HG03097 (cell line): ENCODE measurements at regions not wholly inside any gene's neighbourhood (a gene's known extent, or its start where the extent isn't known, plus 50 kb on each side); places are given as distances from the start of the nearest gene placed in this dataset.
"Not testable (repeated sequence)": the region's sequence is repeated elsewhere in the genome, so short reads cannot be mapped to it uniquely, and the experiment has no call there.

Source experiments
- ATAC-seq: cut with Tn5 transposase; IDR thresholded peaks from one replicate; pipeline ENCODE4 v1.9.1; 2021; ENCODE audit not compliant: unreplicated experiment, low FRiP score

GRCh38 chr15:70379938-70380883, 282.5 kb upstream of the TLE3 start:
- no peak for ATAC-seq

GRCh38 chr15:70379134-70379533, 281.4 kb upstream of the TLE3 start:
- ATAC-seq = no peak

DNA sequence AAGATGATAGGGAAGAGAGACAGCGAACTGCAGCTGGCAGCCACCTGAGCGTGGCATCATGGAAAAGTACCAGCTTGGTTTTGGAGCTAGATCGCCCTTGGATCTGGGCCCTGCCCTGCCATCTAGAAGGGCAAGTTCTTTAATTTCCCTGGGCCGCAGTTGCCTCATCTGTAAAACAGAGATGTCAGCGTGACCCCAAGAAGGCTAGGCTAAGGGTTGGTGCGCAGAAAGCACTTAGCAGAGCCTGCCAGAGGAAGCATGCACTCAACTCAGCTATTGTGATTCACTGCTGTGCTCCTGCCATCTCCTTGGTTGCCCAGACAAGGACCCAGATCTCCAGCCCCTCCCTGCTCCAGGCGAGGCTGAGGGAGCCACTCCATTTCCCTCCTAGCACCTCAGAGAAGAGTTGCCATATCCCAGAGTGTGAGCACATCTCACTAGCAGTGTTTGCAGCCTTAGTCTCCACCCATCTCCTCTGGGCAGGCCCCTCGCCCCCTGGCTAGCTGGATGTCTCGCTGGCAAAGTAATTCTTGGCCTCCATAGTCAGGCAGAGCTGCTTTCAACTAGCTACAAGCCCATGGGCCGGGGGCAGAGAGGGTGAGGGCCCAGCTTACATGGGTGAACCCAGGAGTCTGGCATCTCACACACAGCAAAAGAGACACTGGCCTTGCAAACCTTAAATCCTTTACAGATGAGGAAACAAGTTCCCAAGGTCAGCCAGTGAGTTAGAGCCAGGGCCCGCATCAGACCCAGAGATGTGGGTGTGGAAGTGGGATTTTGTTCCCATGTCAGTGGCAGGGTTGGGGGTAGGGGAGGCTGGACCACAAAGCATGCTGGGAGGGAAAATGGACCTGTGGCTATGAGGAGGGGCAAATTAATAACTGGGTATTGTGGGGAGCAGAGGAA, 280.7 kb upstream of the TLE3 start:
- ATAC-seq = no peak

GRCh38 chr15:70376929-70377691, 279.4 kb upstream of the TLE3 start:
- no peak for ATAC-seq

DNA sequence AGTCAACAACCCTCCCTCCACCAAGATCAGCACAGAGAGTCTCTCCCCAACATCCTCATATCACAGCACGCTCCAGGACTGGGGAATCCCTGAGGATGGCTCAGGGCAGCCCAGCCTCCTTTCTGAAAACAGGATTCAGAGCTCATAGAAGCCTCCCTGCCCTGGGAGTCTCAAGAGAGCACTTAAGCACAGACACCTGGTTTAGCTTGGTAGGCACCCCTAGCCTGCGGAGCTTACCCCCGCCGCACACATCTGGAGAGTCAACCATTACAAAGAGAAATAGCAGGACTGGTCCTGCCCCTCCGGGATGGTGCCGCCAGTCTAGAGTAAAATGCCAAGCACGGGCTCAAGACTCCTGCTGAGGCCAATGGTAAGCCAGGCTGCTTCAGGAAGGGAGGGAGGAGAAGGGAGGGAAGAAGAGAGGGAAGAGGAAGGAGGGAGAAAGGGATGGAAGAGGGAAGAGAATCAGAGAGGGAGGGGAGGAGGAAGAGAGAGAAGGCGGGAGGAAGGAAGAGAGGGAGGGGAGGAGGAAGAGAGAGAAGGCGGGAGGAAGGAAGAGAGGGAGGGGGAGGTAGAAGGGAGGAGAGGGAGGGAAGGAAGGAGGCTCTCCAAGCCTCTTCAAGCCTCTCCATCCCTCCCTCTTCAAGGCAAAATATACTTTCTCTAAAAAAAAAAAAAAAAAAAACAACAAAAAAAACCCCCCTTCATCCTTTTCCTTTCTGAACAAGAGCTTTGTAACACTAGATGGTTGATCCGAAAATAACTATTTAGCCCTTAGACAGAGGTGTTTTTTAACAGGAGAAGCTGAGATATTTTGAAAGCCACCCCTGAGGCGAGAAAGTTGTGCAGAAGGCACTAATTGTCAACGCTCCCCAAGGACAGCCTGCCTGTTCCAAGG, 278.6 kb upstream of the TLE3 start:
- ATAC-seq = no peak

GRCh38 chr15:70375586-70375985, 277.9 kb upstream of the TLE3 start:
- ATAC-seq = no peak

DNA sequence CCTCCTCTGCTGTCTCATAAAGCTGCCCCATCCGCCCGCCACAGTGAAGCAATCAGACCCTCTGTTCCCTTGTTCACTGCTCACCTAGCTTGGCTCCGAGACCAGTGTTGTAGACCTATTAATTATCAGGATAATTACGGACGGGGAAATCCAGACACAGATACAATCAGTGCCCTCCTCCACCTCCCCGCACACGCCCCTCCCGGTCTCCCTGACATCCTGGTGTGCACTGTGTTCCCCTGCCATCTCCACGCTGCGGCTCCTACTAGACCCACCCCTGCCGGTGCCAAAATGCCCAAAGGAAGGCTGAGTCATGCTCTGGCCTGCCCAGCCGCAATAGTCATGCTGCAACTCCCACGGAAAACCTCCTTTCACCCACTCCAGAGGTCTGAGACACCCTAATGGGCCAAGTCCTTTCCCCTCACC, 277.3 kb upstream of the TLE3 start:
- ATAC-seq = no peak

- ATAC-seq = no peak
These were observed 276.4 kb upstream of the TLE3 start for GRCh38 chr15:70374096-70374495.

DNA sequence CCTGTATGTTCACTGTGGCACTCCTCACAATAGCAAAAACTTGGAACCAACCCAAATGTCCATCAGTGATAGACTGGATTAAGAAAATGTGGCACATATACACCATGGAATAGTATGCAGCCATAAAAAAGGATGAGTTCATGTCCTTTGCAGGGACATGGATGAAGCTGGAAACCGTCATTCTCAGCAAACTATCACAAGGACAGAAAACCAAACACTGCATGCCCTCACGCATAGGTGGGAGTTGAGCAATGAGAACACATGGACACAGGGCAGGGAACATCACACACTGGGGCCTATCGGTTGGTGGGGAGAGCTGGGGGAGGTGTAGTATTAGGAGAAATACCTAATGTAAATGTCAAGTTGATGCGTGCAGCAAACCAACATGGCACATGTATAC, 275.7 kb upstream of the TLE3 start:
- not testable (repeated sequence) for ATAC-seq

- ATAC-seq = not testable (repeated sequence)
These were observed 270.4 kb upstream of the TLE3 start for GRCh38 chr15:70367913-70368705.

- not testable (repeated sequence) for ATAC-seq
These were observed 266.3 kb upstream of the TLE3 start for GRCh38 chr15:70364023-70364422.

DNA sequence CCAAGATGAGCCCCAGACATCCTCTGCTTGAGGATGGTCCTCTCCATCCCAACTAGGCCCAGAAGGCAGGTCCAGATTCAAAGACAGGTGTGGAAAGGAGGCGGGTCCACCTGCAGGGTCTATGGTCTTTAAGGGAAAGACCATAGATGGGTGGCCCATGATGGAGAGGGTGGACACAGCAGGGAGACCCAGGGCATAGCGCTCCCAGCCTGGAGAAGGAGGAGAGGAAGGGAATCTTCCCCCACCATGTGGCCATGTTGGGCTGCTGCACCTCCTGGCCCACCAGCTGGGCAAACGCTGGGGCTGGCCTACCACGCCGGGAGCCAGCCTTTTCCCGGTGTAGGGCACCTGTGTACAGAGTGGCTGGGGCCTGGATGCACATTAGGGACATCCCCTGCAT, 265.2 kb upstream of the TLE3 start:
- no peak for ATAC-seq

- ATAC-seq = no peak
These were observed 264.6 kb upstream of the TLE3 start for GRCh38 chr15:70362350-70362749.

DNA sequence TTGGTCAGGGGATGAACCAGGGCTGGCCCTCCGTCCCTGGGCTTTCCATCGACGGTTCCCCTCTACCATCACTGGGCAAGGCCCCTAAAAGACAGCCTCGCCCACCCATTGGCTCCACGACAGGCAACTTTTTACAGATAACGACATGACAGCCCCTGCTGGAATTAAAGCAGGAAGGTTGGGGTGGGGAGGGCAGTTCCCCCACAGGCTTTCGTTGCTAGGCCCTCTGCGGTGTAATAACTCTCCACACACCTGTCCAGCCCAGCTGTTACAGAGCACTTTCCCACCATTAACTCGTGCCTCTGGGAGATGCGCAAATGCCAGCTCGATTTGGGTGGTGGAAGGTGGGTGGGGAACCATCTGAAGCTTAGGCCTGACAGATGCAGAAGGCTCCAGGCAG, 264.2 kb upstream of the TLE3 start:
- ATAC-seq = no peak

- no peak for ATAC-seq
These were observed 263.4 kb upstream of the TLE3 start for GRCh38 chr15:70361106-70361505.

DNA sequence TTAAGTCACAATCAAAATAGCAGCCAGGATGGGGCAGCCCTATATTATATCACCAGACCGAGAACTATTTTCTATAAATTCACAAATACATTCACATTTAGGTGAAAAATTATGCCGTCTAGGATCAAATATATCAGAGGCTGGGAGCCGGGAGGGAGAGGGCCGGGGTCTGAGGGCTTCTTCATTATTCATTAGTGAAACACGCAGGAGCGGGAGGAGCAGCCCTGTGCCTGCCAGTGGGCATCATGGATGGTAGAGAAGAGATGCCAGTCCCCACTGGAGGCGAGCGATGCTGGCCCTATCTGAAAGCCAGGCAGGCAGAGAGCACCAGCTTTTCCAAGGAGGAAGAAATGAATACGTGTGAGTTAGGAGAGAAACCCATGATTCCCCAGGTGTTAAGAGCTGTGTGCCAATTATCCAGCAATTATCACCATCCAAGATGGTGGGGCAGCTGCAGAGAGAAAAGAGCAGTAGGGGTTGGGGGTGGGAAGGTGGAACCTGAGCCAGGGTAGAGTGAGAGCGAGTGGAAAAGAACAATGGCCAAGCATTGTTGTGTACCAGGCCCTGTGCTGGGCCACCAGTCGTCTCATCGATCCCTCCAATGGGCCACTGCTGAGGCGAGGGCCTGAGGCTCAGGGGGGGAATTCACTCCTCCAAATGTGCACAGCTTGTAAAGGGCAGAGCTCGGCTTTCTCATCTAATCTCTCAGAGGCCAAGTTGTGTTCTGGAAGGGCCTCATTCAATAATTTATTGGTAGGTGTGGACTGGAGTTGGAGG, 261.3 kb upstream of the TLE3 start:
- no peak for ATAC-seq

DNA sequence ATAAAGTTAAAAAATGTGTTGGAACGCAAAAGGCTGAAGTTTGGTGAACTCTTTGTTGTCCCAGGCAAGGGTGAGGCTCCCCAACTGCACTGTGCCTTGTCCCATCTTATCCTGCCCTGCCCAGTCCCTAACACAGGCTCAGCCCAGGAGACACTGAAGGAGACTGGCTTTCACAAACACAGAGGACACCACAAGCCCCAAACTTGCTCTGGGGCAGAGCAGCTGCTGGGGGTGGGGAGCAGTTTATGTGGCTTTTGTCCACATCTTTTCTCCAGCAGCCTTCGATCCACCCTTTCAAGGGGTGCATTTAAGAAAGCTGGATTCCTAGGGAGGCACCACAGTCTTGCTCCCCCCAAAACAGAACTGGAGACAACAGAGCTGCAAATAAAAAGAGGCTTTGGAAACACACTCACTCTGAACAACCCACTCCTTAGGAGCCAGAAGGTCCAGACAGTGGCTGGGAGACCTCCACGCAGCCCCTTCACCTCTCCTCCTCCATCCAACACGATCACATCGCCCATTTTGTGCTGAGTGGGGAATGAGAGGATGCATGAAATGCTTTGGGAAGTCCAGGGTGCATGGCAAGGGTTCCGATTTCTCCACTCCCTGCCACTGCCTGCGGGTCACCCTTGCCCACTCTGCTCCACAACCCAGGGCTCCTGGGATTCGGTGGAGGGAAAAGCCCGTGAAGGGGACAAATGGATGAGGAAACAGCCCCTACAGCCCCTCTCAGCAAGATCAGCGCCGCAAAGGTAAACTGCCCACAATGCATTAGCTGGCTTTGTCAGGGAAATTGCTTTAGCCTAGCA, 260.5 kb upstream of the TLE3 start:
- no peak for ATAC-seq
